Gastroesophageal sphincter (tissue), 3 donors: ENCODE measurements at regions not wholly inside any gene's neighbourhood (a gene's known extent, or its start where the extent isn't known, plus 50 kb on each side); places are given as distances from the start of the nearest gene placed in this dataset.

ENCODE experiments used
- CTCF ChIP-seq, 4 experiments: fragments of 200-600 bp in 2 of 4; fragments of 450-650 bp in 2 of 4; sonication (generic) in 1 of 4; IDR thresholded peaks; one replicate each; pipeline ENCODE4 v1.5.1; 2017 to 2019; ENCODE audit warnings: antibody characterized with exemption in 4 of 4, mild to moderate bottlenecking in 2 of 4, moderate library complexity in 2 of 4
- EP300 ChIP-seq: sonication (generic); formaldehyde crosslinking; IDR thresholded peaks from one replicate; pipeline ENCODE4 v1.6.1; 2017; ENCODE audit warnings: antibody characterized with exemption, mild to moderate bottlenecking
- POLR2A ChIP-seq, 2 donors: fragments of 450-650 bp; IDR thresholded peaks; one replicate each; pipeline ENCODE4 v1.6.1; 2017; ENCODE audit warnings: antibody characterized with exemption in 2 of 2, mild to moderate bottlenecking in 2 of 2, moderate library complexity in 1 of 2
- POLR2AphosphoS5 ChIP-seq: sonication (generic); formaldehyde crosslinking; IDR thresholded peaks from one replicate; pipeline ENCODE4 v1.6.1; 2017; ENCODE audit warnings: antibody characterized with exemption

GRCh38 chr22:22408731-22409696 lies 99.5 kb downstream of the ZNF280B start:
- TF ChIP-seq CTCF (IDR thresholded peaks at IDR 0.05), result no peak
- TF ChIP-seq POLR2AphosphoS5, result no peak
- no peak for TF ChIP-seq EP300
- TF ChIP-seq POLR2A (IDR thresholded peaks at IDR 0.05), result no peak
